ENCODE measurements at regions not wholly inside any gene's neighbourhood (a gene's known extent, or its start where the extent isn't known, plus 50 kb on each side); places are given as distances from the start of the nearest gene placed in this dataset.

DNA sequence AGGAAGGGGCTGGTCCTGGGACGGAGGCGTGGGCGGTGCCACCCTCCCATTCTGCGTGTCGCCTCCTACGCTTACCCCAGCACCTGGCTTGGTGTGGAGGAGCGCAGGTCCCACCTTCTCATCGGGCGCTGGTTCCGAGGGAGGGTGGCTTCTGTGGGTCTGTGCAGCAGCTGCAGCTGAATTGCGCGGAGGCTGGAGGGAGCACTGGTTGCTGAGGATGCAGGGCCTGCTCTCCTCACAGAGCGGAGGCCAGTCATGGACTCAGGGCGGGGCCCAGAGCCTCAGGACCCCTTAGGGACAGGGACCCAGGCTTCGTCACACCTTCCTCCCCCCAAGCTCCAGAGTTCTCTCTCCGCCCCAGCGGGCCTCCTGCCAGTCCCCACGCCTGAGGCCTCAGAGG is 127.8 kb upstream of the MAP3K4 start:
- intact Hi-C loops (cut with DNase I), result no loop called here
- no peak for DNase-seq

GRCh38 chr6:160871320-160871719 is 120.2 kb upstream of the MAP3K4 start:
- WGBS, 4 donors, result 90 to 96% (median 94%) methylated on average over 1 of the region's 1 CpG
- H3K4me1 ChIP-seq (replicated peaks in 1 of 2), result no peaks in the 10 kb centered on the region
- H3K36me3 ChIP-seq (replicated peaks in 1 of 2), result no peaks in the 10 kb centered on the region
- intact Hi-C loops (cut with DNase I), result no loop called here
- TF ChIP-seq POLR2A (IDR thresholded peaks at IDR 0.05), result no peak
- TF ChIP-seq, protein P1, sequence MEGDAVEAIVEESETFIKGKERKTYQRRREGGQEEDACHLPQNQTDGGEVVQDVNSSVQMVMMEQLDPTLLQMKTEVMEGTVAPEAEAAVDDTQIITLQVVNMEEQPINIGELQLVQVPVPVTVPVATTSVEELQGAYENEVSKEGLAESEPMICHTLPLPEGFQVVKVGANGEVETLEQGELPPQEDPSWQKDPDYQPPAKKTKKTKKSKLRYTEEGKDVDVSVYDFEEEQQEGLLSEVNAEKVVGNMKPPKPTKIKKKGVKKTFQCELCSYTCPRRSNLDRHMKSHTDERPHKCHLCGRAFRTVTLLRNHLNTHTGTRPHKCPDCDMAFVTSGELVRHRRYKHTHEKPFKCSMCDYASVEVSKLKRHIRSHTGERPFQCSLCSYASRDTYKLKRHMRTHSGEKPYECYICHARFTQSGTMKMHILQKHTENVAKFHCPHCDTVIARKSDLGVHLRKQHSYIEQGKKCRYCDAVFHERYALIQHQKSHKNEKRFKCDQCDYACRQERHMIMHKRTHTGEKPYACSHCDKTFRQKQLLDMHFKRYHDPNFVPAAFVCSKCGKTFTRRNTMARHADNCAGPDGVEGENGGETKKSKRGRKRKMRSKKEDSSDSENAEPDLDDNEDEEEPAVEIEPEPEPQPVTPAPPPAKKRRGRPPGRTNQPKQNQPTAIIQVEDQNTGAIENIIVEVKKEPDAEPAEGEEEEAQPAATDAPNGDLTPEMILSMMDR (IDR thresholded peaks at IDR 0.05), result no peak
- no peak for DNase-seq
- no peak overlapping the region for H3K4me3 ChIP-seq
- H3K27ac ChIP-seq, result no peak overlapping the region
- H3K27me3 ChIP-seq, result no peaks in the 10 kb centered on the region
- no peaks in the 10 kb centered on the region for H3K9me3 ChIP-seq (replicated peaks in 1 of 3)

More for the DNA sequence above, 127.8 kb upstream of the MAP3K4 start:
- H3K4me3 ChIP-seq, result no peak overlapping the region
- no peak overlapping the region for H3K27ac ChIP-seq
- H3K36me3 ChIP-seq (replicated peaks in 1 of 2), result no peaks in the 10 kb centered on the region
- no peaks in the 10 kb centered on the region for H3K4me1 ChIP-seq (replicated peaks in 1 of 2)
- no peaks in the 10 kb centered on the region for H3K27me3 ChIP-seq
- WGBS, 4 donors, result 89 to 96% (median 93%) methylated on average over 15 to 18 of the region's 18 CpGs
- no peaks in the 10 kb centered on the region for H3K9me3 ChIP-seq (replicated peaks in 1 of 3)
- TF ChIP-seq POLR2A (IDR thresholded peaks at IDR 0.05), result no peak
- TF ChIP-seq, protein P1 (IDR thresholded peaks at IDR 0.05), result no peak

DNA sequence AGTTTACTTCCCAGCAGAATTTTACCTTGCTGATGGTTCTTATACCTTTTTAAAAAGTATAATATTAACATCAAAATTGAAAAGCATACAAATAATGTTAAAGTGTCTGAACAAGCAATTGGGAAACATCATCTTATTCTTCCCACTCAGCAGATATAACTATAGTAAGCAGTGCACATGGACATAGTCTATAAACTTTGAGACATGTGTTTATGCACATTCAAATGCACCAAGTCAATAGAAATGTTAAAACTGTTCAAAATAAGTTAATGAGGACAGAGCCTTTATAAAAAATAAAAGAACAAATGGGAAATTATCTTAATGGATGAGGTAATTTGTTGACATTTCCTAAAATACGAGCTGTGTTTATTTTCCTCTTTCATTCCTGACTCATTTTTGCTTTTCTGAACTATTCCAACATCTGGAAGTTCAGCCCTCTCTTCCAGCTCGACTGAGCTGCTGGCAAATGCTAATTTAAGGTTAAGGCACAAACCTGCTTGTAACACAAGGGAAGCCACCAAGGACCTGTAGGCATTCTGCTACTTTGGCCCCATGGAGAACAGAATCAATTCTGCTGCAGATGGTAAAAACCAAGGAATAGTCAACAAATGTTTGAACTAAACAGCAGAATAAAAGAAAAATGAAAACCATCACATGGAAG is 110.3 kb upstream of the MAP3K4 start:
- Histone ChIP-seq H3K4me1 (replicated peaks in 1 of 2) (peaks cover 28 to 44% of the 10 kb centered on the region in 2 donors), H3K4me3 (no peak overlapping the region), H3K27me3 (no peaks in the 10 kb centered on the region), H3K27ac (no peak overlapping the region), H3K9me3 (replicated peaks in 1 of 3) (no peaks in the 10 kb centered on the region), H3K36me3 (replicated peaks in 1 of 2) (no peaks in the 10 kb centered on the region)
- TF ChIP-seq, protein P1 (IDR thresholded peaks at IDR 0.05), result no peak
- no peak for TF ChIP-seq POLR2A (IDR thresholded peaks at IDR 0.05)
- 2 to 8% (median 6%) methylated on average over 2 of the region's 2 CpGs for WGBS, 4 donors
- intact Hi-C loops (cut with DNase I), result no loop called here
- no peak for DNase-seq

GRCh38 chr6:160882006-160882405 is 109.6 kb upstream of the MAP3K4 start:
- no peak overlapping the region for H3K27ac ChIP-seq
- H3K27me3 ChIP-seq, result no peaks in the 10 kb centered on the region
- peaks cover 0 to 4% (median 0%) of the 10 kb centered on the region in 3 donors for H3K9me3 ChIP-seq (replicated peaks in 1 of 3)
- TF ChIP-seq, protein P1 (IDR thresholded peaks at IDR 0.05), result no peak
- TF ChIP-seq POLR2A (IDR thresholded peaks at IDR 0.05), result no peak
- whole genome bisulfite sequencing, 4 donors, result 35 to 51% (median 44%) methylated on average over 2 of the region's 2 CpGs
- H3K4me3 ChIP-seq, result no peak overlapping the region
- H3K36me3 ChIP-seq (replicated peaks in 1 of 2), result no peaks in the 10 kb centered on the region
- no peak for DNase-seq
- peaks cover 28 to 44% of the 10 kb centered on the region in 2 donors for H3K4me1 ChIP-seq (replicated peaks in 1 of 2)
- intact Hi-C loops (cut with DNase I), result no loop called here
